ENCODE measurements at regions not wholly inside any gene's neighbourhood (a gene's known extent, or its start where the extent isn't known, plus 50 kb on each side); places are given as distances from the start of the nearest gene placed in this dataset.

DNA sequence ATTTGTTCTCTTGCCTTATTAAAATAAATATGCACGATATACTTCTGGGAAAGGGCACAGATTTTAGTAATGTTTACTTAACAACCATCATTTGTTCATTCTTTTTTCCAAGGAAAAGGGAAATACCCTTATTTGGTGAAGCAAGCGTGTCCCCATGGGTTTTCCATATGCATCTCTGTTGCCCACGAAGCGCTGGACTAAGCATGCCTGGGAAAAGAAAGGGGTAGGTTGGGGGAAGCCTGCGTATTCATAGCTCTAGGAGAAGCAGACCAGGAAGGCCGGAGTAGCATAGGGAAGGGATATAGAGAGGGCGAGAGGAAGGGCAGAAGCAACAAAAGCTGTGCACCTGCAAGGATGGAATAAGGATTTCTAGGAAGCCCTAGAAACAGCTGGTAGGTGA is 61.8 kb upstream of the ACO1 start:
- Mint-ChIP-seq H3K27me3 (ENCODE audit: low read depth) (no peaks in the 10 kb centered on the region), H3K4me3 (no peak overlapping the region), H3K9me3 (no peaks in the 10 kb centered on the region; a peak in 1 of 5 replicates), H3K4me1 (peaks cover 0 to 7% of the 10 kb centered on the region in 2 experiments; a peak in 1 of 4 replicates), H3K36me3 (ENCODE audit: insufficient read depth in 1 of 3, low read depth in 3 of 3) (no peaks in the 10 kb centered on the region), H3K27ac (no peak overlapping the region)
- Histone ChIP-seq H2AFZ (ENCODE audit: low read length) (no peak overlapping the region), H3K56ac (ENCODE audit: insufficient read length, low read depth, low read length) (no peak overlapping the region), H3K27ac (ENCODE audit: insufficient read length, low read depth, low read length) (no peak overlapping the region), H4K8ac (replicated peaks; ENCODE audit: insufficient read length, low read depth, low read length) (no peak overlapping the region), H3K18ac (ENCODE audit: insufficient read length, low read depth, low read length) (no peak overlapping the region), H3K23me2 (ENCODE audit: insufficient read length, low read depth, low read length, poor library complexity, severe bottlenecking) (no peaks in the 10 kb centered on the region), H2BK12ac (ENCODE audit: insufficient read length, low read depth, low read length) (no peak overlapping the region), H2BK5ac (ENCODE audit: insufficient read length, low read length) (no peak overlapping the region), H3K79me1 (ENCODE audit: insufficient read depth, low read depth, low read length, poor library complexity, severe bottlenecking) (no peaks in the 10 kb centered on the region), H3K9ac (ENCODE audit: extremely low read depth, insufficient read length, low read length) (no peak overlapping the region), H2AK5ac (ENCODE audit: insufficient read length, low read length) (no peak overlapping the region), H3K4me2 (ENCODE audit: insufficient read depth, insufficient read length, low read length) (no peak overlapping the region), H3K4ac (ENCODE audit: low read depth, low read length) (no peak overlapping the region), H3K14ac (ENCODE audit: insufficient read depth, low read length) (no peak overlapping the region), H3T11ph (ENCODE audit: low read length) (no peak overlapping the region), H3K4me1 (ENCODE audit: insufficient read depth, low read length) (no peaks in the 10 kb centered on the region; the same call in 1 of the 2 replicates), H2BK15ac (ENCODE audit: low read depth, low read length) (no peak overlapping the region), H4K20me1 (ENCODE audit: control insufficient read depth, insufficient read depth, insufficient read length) (no peaks in the 10 kb centered on the region), H3K9me3 (ENCODE audit: control insufficient read depth, low read depth, low read length) (no peaks in the 10 kb centered on the region), H3K27me3 (ENCODE audit: insufficient read depth, low read length) (no peaks in the 10 kb centered on the region), H4K91ac (ENCODE audit: insufficient read length, low read depth, low read length) (no peak overlapping the region), H4K5ac (ENCODE audit: insufficient read length, low read depth, low read length) (no peak overlapping the region), H2BK120ac (ENCODE audit: low read depth, low read length, poor library complexity, severe bottlenecking) (no peak overlapping the region), H3K23ac (ENCODE audit: insufficient read length, low read depth, low read length) (no peak overlapping the region), H2BK20ac (ENCODE audit: low read depth, low read length, poor library complexity, severe bottlenecking) (no peak overlapping the region), H3K79me2 (ENCODE audit: insufficient read depth, low read length) (no peaks in the 10 kb centered on the region)
- TF ChIP-seq, protein P1, sequence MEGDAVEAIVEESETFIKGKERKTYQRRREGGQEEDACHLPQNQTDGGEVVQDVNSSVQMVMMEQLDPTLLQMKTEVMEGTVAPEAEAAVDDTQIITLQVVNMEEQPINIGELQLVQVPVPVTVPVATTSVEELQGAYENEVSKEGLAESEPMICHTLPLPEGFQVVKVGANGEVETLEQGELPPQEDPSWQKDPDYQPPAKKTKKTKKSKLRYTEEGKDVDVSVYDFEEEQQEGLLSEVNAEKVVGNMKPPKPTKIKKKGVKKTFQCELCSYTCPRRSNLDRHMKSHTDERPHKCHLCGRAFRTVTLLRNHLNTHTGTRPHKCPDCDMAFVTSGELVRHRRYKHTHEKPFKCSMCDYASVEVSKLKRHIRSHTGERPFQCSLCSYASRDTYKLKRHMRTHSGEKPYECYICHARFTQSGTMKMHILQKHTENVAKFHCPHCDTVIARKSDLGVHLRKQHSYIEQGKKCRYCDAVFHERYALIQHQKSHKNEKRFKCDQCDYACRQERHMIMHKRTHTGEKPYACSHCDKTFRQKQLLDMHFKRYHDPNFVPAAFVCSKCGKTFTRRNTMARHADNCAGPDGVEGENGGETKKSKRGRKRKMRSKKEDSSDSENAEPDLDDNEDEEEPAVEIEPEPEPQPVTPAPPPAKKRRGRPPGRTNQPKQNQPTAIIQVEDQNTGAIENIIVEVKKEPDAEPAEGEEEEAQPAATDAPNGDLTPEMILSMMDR (conservative IDR thresholded peaks at IDR 0.05): no peak
- WGBS (ENCODE audit: extremely low coverage, insufficient read length, low lambda C conversion rate): no CpG with 5 or more reads among the region's 7 CpGs
- no peak for DNase-seq

Measured in H9 (cell line).